Heart right ventricle (tissue), 16 donors: ENCODE measurements at regions not wholly inside any gene's neighbourhood (a gene's known extent, or its start where the extent isn't known, plus 50 kb on each side); places are given as distances from the start of the nearest gene placed in this dataset.
"Not testable (repeated sequence)": the region's sequence is repeated elsewhere in the genome, so short reads cannot be mapped to it uniquely, and the experiment has no call there.

Experiments used
- ATAC-seq, 8 donors: fragments of 200-7000 bp; cut with Tn5 transposase; one replicate each; pipeline ENCODE4 v1.9.1; 2020; ENCODE audit warnings: mild to moderate bottlenecking in 8 of 8, moderate library complexity in 8 of 8, moderate number of reproducible peaks in 1 of 8
- DNase-seq, 2 donors: peaks; one replicate each; pipeline ENCODE4 v3.0.0-alpha.2; 2020
- H3K27ac ChIP-seq, 10 donors: fragments of 200-600 bp; sonication (generic) in 2 of 10; one replicate each; pipeline versions ENCODE4 v1.5.0 to v1.8.0; 2020 to 2022; ENCODE audit warnings: mild to moderate bottlenecking in 3 of 10
- H3K27me3 ChIP-seq, 7 donors: fragments of 200-600 bp; one replicate each; pipeline ENCODE4 v1.8.0; 2021 to 2022; ENCODE audit warnings: mild to moderate bottlenecking in 2 of 7
- H3K36me3 ChIP-seq, 9 donors: fragments of 200-600 bp; sonication (generic) in 1 of 9; one replicate each; pipeline versions ENCODE4 v1.5.0 to v1.8.0; 2020 to 2022; ENCODE audit warnings: mild to moderate bottlenecking in 2 of 9
- H3K4me1 ChIP-seq, 9 donors: fragments of 200-600 bp; sonication (generic) in 1 of 9; one replicate each; pipeline versions ENCODE4 v1.5.0 to v1.8.0; 2020 to 2022; ENCODE audit warnings: mild to moderate bottlenecking in 4 of 9
- H3K4me3 ChIP-seq, 10 donors: fragments of 200-600 bp; sonication (generic) in 2 of 10; one replicate each; pipeline versions ENCODE4 v1.5.0 to v1.8.0; 2020 to 2022; ENCODE audit warnings: mild to moderate bottlenecking in 7 of 10, moderate library complexity in 2 of 10
- H3K9me3 ChIP-seq, 11 donors: fragments of 200-600 bp in 10 of 11; sonication (generic) in 2 of 11; one replicate each; pipeline versions ENCODE4 v1.5.0 to v1.8.0; 2013 to 2022; ENCODE audit warnings: mild to moderate bottlenecking in 2 of 11, control low read depth in 1 of 11, moderate library complexity in 1 of 11
- WGBS, 2 donors: extraction: QIAGEN DNeasy Blood & Tissue Kit; methylation state at CpG; one replicate each; pipeline ENCODE4 v1.1.7; 2013; ENCODE audit warnings: inconsistent platforms in 1 of 2; 5-methylcytosine and 5-hydroxymethylcytosine counted together
- intact Hi-C, 10 donors: fragments of 100-400 bp; cut with DNase I; formaldehyde crosslinking; loops; one replicate each; pipeline versions ENCODE4 v1.11.1 to v1.14.2; 2022
- TF ChIP-seq, protein P1 (sequence below), 9 donors: fragments of 200-600 bp; sonication (generic) in 2 of 9; IDR thresholded peaks; one replicate each; pipeline versions ENCODE4 v1.5.0 to v1.8.0; 2021 to 2022; ENCODE audit warnings: antibody characterized with exemption in 9 of 9, mild to moderate bottlenecking in 5 of 9, moderate library complexity in 1 of 9
- donor health status: Arrhythmogenic right ventricular cardiomyopathy.
- donor health status: ischemic (EF 13 %, LVEDD 7.1; RV severe dilation, severe dysfunction).
- donor health status: healthy with polysubstance abuse.
- donor health status: DM: no; HTN: yes; CAD: no.
- donor health status: DM: no; HTN: no; CAD: no.
- donor health status: ischemic (EF 25% LVEDD 6.9; RV normal size, moderate dysfunction).
- donor health status: ischemic (EF 25% LVEDD 5.7; RV mildly dilated, moderate dysfunction).
- donor health status: healthy.
- donor health status: DM: yes; HTN: yes; CAD: no.
- donor health status: Ischemic cardiomyopathy.
- donor health status: ischemic (EF 35%, LVEDD 5.7; RV mildly dilated, moderate dysfunction).
- donor health status: nonischemic (EF 11% LVEDD 7.7; RV severe dilation, severe dysfunction).
- donor health status: DM: yes; HTN: yes; CAD: no.
- donor health status: PGD.
- donor health status: ischemic (EF 29% LVEDD 5.4; RV normal size, mild dysfunction).
- donor health status: nonischemic (EF 23%, LVEDD 6.1; RV moderate dilation, normal function).

- no peak overlapping the region for H3K27ac ChIP-seq
- no peaks in the 10 kb centered on the region for H3K4me1 ChIP-seq
- no peak for DNase-seq
- no peaks in the 10 kb centered on the region for H3K9me3 ChIP-seq
- WGBS, 2 donors, result 81 to 85% methylated on average over 3 of the region's 3 CpGs
- no peak overlapping the region for H3K4me3 ChIP-seq
- ATAC-seq, result no peak
- intact Hi-C loops, result no loop called here
- H3K27me3 ChIP-seq, result no peaks in the 10 kb centered on the region
- TF ChIP-seq, protein P1, sequence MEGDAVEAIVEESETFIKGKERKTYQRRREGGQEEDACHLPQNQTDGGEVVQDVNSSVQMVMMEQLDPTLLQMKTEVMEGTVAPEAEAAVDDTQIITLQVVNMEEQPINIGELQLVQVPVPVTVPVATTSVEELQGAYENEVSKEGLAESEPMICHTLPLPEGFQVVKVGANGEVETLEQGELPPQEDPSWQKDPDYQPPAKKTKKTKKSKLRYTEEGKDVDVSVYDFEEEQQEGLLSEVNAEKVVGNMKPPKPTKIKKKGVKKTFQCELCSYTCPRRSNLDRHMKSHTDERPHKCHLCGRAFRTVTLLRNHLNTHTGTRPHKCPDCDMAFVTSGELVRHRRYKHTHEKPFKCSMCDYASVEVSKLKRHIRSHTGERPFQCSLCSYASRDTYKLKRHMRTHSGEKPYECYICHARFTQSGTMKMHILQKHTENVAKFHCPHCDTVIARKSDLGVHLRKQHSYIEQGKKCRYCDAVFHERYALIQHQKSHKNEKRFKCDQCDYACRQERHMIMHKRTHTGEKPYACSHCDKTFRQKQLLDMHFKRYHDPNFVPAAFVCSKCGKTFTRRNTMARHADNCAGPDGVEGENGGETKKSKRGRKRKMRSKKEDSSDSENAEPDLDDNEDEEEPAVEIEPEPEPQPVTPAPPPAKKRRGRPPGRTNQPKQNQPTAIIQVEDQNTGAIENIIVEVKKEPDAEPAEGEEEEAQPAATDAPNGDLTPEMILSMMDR (IDR thresholded peaks at IDR 0.05), result no peak
- H3K36me3 ChIP-seq, result no peaks in the 10 kb centered on the region
Observed at GRCh38 chr18:45340884-45341283, 274.4 kb upstream of the SLC14A2 start.

GRCh38 chr18:45341454-45341853 lies 273.8 kb upstream of the SLC14A2 start:
- no peak overlapping the region for H3K4me3 ChIP-seq
- no peaks in the 10 kb centered on the region for H3K9me3 ChIP-seq
- WGBS, 2 donors, result 59 to 64% methylated on average over 2 of the region's 2 CpGs
- intact Hi-C loops, result no loop called here
- no peak overlapping the region for H3K27ac ChIP-seq
- no peaks in the 10 kb centered on the region for H3K36me3 ChIP-seq
- DNase-seq, result no peak
- H3K4me1 ChIP-seq, result no peaks in the 10 kb centered on the region
- no peaks in the 10 kb centered on the region for H3K27me3 ChIP-seq
- no peak for ATAC-seq
- TF ChIP-seq, protein P1 (IDR thresholded peaks at IDR 0.05), result no peak

DNA sequence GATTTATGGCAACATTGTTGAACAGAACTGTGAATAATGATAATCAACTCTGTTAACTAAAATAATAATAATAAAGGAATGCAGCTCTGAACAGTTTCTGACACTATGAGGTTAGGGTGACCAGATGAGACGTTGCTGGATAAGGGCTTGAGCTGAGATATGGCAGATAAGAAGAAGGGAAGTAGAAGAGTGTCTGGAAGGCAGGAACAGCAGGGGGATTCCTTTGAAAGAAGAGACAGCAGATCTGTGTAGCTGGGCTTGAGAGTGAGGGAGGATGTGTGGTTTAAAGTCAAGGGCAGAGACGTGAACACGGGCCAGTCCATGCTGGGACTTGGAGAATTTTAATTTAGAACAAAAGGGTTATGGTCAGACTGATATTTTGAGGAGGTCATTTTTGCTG lies 273.1 kb upstream of the SLC14A2 start:
- no peaks in the 10 kb centered on the region for H3K9me3 ChIP-seq
- H3K27me3 ChIP-seq, result no peaks in the 10 kb centered on the region
- TF ChIP-seq, protein P1 (IDR thresholded peaks at IDR 0.05), result no peak
- DNase-seq (no peak), ATAC-seq (no peak)
- H3K4me1 ChIP-seq, result no peaks in the 10 kb centered on the region
- H3K36me3 ChIP-seq, result no peaks in the 10 kb centered on the region
- no peak overlapping the region for H3K27ac ChIP-seq
- 36 to 49% methylated on average over 3 of the region's 3 CpGs for WGBS, 2 donors
- no peak overlapping the region for H3K4me3 ChIP-seq
- intact Hi-C loops, result no loop called here

- no peak overlapping the region for H3K4me3 ChIP-seq
- intact Hi-C loops, result no loop called here
- H3K4me1 ChIP-seq, result no peaks in the 10 kb centered on the region
- ATAC-seq (no peak), DNase-seq (no peak)
- H3K27ac ChIP-seq, result no peak overlapping the region
- H3K27me3 ChIP-seq, result no peaks in the 10 kb centered on the region
- H3K9me3 ChIP-seq, result no peaks in the 10 kb centered on the region
- TF ChIP-seq, protein P1 (IDR thresholded peaks at IDR 0.05), result no peak
- no peaks in the 10 kb centered on the region for H3K36me3 ChIP-seq
- WGBS, 2 donors, result 82 to 92% methylated on average over 3 of the region's 3 CpGs
Observed at GRCh38 chr18:45342653-45343052, 272.6 kb upstream of the SLC14A2 start.

- TF ChIP-seq, protein P1 (IDR thresholded peaks at IDR 0.05), result no peak
- H3K27ac ChIP-seq, result no peak overlapping the region
- H3K4me3 ChIP-seq, result no peak overlapping the region
- intact Hi-C loops, result no loop called here
- H3K27me3 ChIP-seq, result no peaks in the 10 kb centered on the region
- no peaks in the 10 kb centered on the region for H3K36me3 ChIP-seq
- WGBS, 2 donors, result 78 to 87% methylated on average over 5 of the region's 5 CpGs
- ATAC-seq (no peak), DNase-seq (no peak)
- no peaks in the 10 kb centered on the region for H3K4me1 ChIP-seq
- H3K9me3 ChIP-seq, result no peaks in the 10 kb centered on the region
Observed at GRCh38 chr18:45343365-45343764, 271.9 kb upstream of the SLC14A2 start.

- ATAC-seq, intact Hi-C loops, DNase-seq, H3K27me3 ChIP-seq, H3K27ac ChIP-seq, H3K36me3 ChIP-seq, H3K9me3 ChIP-seq, H3K4me3 ChIP-seq, H3K4me1 ChIP-seq: not testable (repeated sequence)
- WGBS, 2 donors, result 66 to 69% methylated on average over 6 of the region's 6 CpGs
Observed at GRCh38 chr18:45344680-45345079, 270.6 kb upstream of the SLC14A2 start.
